Mesenchymal stem cell (in vitro differentiated cells and primary cell): ENCODE measurements at regions not wholly inside any gene's neighbourhood (a gene's known extent, or its start where the extent isn't known, plus 50 kb on each side); places are given as distances from the start of the nearest gene placed in this dataset.

ENCODE experiments used
- DNase-seq: peaks from one replicate; pipeline ENCODE4 v3.0.0-alpha.2; 2013
- H2AFZ ChIP-seq: one replicate; pipeline ENCODE4 v1.6.1; 2013; ENCODE audit warnings: low read depth, mild to moderate bottlenecking, control low read depth, inconsistent platforms, low read length, moderate library complexity
- H2AK5ac ChIP-seq: 2 replicates; pipeline ENCODE4 v1.6.1; 2013; ENCODE audit warnings: low read length, moderate library complexity, mild to moderate bottlenecking, inconsistent platforms; ENCODE audit not compliant: severe bottlenecking
- H2BK120ac ChIP-seq: one replicate; pipeline ENCODE4 v1.6.1; 2013; ENCODE audit warnings: low read depth, mild to moderate bottlenecking, inconsistent platforms, low read length, moderate library complexity
- H2BK12ac ChIP-seq, 2 experiments: one replicate each; pipeline ENCODE4 v1.6.1; 2013; ENCODE audit warnings: inconsistent platforms in 2 of 2, low read length in 2 of 2, mild to moderate bottlenecking in 2 of 2, moderate library complexity in 2 of 2, control low read depth in 1 of 2
- H2BK15ac ChIP-seq: one replicate; pipeline ENCODE4 v1.6.1; 2013; ENCODE audit warnings: mild to moderate bottlenecking, low read depth, inconsistent platforms; ENCODE audit not compliant: poor library complexity, severe bottlenecking
- H2BK5ac ChIP-seq: 2 replicates; pipeline ENCODE4 v1.6.1; 2013; ENCODE audit warnings: low read depth, mild to moderate bottlenecking, low read length, control low read depth, inconsistent platforms; ENCODE audit not compliant: poor library complexity, severe bottlenecking
- H3K14ac ChIP-seq, 2 experiments: one replicate each; pipeline ENCODE4 v1.6.1; 2013; ENCODE audit warnings: inconsistent platforms in 2 of 2, low read length in 2 of 2, control low read depth in 1 of 2, mild to moderate bottlenecking in 1 of 2, moderate library complexity in 1 of 2
- H3K18ac ChIP-seq, 2 experiments: one replicate each; pipeline ENCODE4 v1.6.1; 2013; ENCODE audit warnings: inconsistent platforms in 2 of 2, low read length in 2 of 2, control low read depth in 1 of 2, low read depth in 1 of 2, mild to moderate bottlenecking in 1 of 2
- H3K23ac ChIP-seq, 2 experiments: one replicate each; pipeline ENCODE4 v1.6.1; 2013; ENCODE audit warnings: inconsistent platforms in 2 of 2, low read length in 2 of 2, mild to moderate bottlenecking in 2 of 2, moderate library complexity in 2 of 2, control low read depth in 1 of 2
- H3K27ac ChIP-seq: 2 replicates; pipeline ENCODE4 v1.5.1; 2013; ENCODE audit warnings: mild to moderate bottlenecking, moderate library complexity, low read length, control low read depth, inconsistent platforms; ENCODE audit not compliant: poor library complexity, severe bottlenecking
- H3K27me3 ChIP-seq, 2 experiments: 2 replicates each; pipeline versions ENCODE4 v1.6.1 to v1.7.0; 2013; ENCODE audit warnings: low read length in 2 of 2, mild to moderate bottlenecking in 2 of 2, moderate library complexity in 2 of 2, control low read depth in 1 of 2, inconsistent platforms in 1 of 2; ENCODE audit not compliant: control insufficient read depth in 1 of 2, insufficient read depth in 1 of 2
- H3K36me3 ChIP-seq, 2 experiments: 2 replicates each; pipeline versions ENCODE4 v1.6.1 to v1.7.0; 2013; ENCODE audit warnings: low read length in 2 of 2, control low read depth in 1 of 2, inconsistent platforms in 1 of 2, low read depth in 1 of 2, mild to moderate bottlenecking in 1 of 2; ENCODE audit not compliant: insufficient read depth in 2 of 2, control insufficient read depth in 1 of 2
- H3K4ac ChIP-seq, 2 experiments: one replicate each; pipeline ENCODE4 v1.6.1; 2013; ENCODE audit warnings: inconsistent platforms in 2 of 2, low read length in 2 of 2, mild to moderate bottlenecking in 2 of 2, moderate library complexity in 2 of 2, control low read depth in 1 of 2, low read depth in 1 of 2
- H3K4me1 ChIP-seq: 2 replicates; pipeline ENCODE4 v1.6.1; 2013; ENCODE audit warnings: low read depth, low read length, control low read depth; ENCODE audit not compliant: control insufficient read depth, insufficient read depth
- H3K4me2 ChIP-seq: 2 replicates; pipeline ENCODE4 v1.6.1; 2013; ENCODE audit warnings: low read length, mild to moderate bottlenecking, inconsistent platforms; ENCODE audit not compliant: poor library complexity, severe bottlenecking
- H3K4me3 ChIP-seq, 2 experiments: 2 replicates each; pipeline versions ENCODE4 v1.5.1 to v1.7.0; 2013; ENCODE audit warnings: low read length in 2 of 2, mild to moderate bottlenecking in 2 of 2, control low read depth in 1 of 2, low read depth in 1 of 2; ENCODE audit not compliant: insufficient read depth in 1 of 2
- H3K79me1 ChIP-seq: replicated peaks from 2 replicates; pipeline ENCODE4 v1.6.1; 2013; ENCODE audit warnings: mild to moderate bottlenecking, control low read depth, low read length, inconsistent platforms; ENCODE audit not compliant: poor library complexity, severe bottlenecking
- H3K9ac ChIP-seq: 2 replicates; pipeline ENCODE4 v1.7.0; 2013; ENCODE audit warnings: mild to moderate bottlenecking, low read length, moderate library complexity
- H3K9me3 ChIP-seq: 2 replicates; pipeline ENCODE4 v1.7.0; 2013; ENCODE audit warnings: mild to moderate bottlenecking, low read length; ENCODE audit not compliant: control insufficient read depth
- H4K8ac ChIP-seq: one replicate; pipeline ENCODE4 v1.6.1; 2013; ENCODE audit warnings: inconsistent platforms, mild to moderate bottlenecking, low read length, moderate library complexity
- H4K91ac ChIP-seq: one replicate; pipeline ENCODE4 v1.6.1; 2013; ENCODE audit warnings: mild to moderate bottlenecking, low read length, inconsistent platforms
- WGBS: methylation state at CpG from one replicate; pipeline ENCODE4 v1.1.7; 2013; ENCODE audit warnings: mixed read lengths; 5-methylcytosine and 5-hydroxymethylcytosine counted together

DNA sequence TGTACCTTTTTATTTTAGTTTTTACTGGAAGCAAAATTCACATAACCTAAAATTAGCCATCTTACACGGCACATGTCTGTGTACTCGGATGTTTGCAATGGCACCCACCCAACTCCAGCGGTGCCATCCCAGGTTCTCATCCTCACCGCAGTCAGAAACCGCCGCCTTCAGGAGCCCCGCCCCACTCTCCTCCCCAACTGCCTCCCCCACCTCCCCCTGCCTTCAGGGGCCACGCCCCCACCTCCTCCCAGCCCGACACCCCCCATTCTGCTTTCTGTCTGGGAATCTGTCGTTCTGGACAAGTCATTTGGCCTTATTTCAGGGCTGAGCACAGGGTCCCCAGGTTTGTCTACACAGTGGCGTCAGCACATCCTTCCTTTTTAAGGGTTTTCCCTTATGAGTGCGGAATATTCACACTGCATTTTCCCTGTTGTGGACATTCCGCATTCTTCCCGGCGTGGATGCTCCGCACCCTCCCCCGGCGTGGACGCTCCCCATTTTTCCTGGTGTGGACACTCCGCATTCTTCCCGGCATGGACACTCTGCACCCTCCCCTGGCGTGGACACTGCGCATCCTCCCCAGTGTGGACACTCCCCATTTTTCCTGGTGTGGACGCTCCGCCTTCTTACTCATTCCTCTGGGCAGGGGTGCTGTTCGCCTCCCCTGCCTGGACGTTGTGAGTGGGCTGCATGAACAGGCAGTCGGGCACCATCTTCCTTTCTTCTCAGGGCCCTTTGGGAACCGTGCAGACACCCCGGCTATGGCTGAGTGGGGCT is 135.4 kb upstream of the NKX1-1 start:
- Histone ChIP-seq H3K9me3 (no peaks in the 10 kb centered on the region), H2AFZ (no peak overlapping the region), H2BK120ac (no peak overlapping the region), H2BK12ac (no peak overlapping the region), H3K27ac (no peak overlapping the region), H4K91ac (no peak overlapping the region), H3K9ac (no peak overlapping the region), H3K4me2 (no peak overlapping the region), H3K4ac (no peak overlapping the region), H2AK5ac (no peak overlapping the region), H3K4me3 (no peak overlapping the region), H3K36me3 (no peaks in the 10 kb centered on the region), H2BK5ac (no peak overlapping the region), H3K18ac (no peak overlapping the region), H2BK15ac (no peak overlapping the region), H3K4me1 (no peaks in the 10 kb centered on the region), H4K8ac (no peak overlapping the region), H3K14ac (no peak overlapping the region), H3K79me1 (no peaks in the 10 kb centered on the region), H3K23ac (no peak overlapping the region), H3K27me3 (peaks cover 3 to 52% of the 10 kb centered on the region in 2 experiments)
- WGBS = 84% methylated on average over 30 of the region's 30 CpGs
- DNase-seq = no peak

DNA sequence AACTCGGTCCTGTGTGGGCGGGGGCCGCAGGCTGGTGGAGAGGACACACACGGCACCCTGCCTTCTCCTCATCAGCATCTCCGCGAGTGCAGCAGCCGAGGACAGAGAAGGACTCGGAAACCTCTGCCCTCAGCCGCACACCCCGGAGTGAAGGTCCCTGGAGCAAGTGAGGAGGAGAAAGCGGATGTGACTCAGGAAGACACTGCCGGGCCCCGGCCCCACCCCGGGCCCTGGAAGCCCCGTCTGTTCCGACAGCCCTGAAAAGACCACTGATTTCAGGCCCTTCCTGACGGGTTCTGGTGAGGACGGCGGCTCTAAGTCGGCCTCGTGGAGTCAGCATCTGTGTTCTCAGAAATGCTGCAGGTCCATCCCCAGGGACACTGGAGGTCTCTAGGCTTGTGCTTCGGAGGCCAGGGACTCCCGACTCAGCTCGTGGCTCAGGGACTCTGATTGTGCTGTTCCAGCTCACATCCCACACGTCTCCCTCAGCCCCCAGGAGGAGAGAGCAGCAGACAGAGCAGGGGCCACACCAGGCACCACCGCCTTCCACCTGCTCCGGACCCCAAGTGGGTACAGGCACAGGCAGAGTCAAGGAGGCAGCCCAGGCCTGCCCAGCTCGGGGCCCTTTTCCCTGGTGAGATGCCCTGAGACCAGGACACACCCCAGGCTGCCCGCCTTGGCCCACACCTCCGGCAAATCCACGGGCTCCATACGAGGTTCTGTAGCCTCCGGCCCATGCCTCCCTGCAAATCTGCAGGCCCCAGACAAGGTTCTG is 134.5 kb upstream of the NKX1-1 start:
- H3K4me3 ChIP-seq = no peak overlapping the region
- H3K79me1 ChIP-seq = no peaks in the 10 kb centered on the region
- no peak overlapping the region for H2AK5ac ChIP-seq
- H3K14ac ChIP-seq = no peak overlapping the region
- no peaks in the 10 kb centered on the region for H3K4me1 ChIP-seq
- H2AFZ ChIP-seq = no peak overlapping the region
- H3K18ac ChIP-seq = no peak overlapping the region
- H3K4ac ChIP-seq = no peak overlapping the region
- no peaks in the 10 kb centered on the region for H3K9me3 ChIP-seq
- H2BK120ac ChIP-seq = no peak overlapping the region
- H4K91ac ChIP-seq = no peak overlapping the region
- WGBS = 79% methylated on average over 33 of the region's 33 CpGs
- peaks cover 3 to 54% of the 10 kb centered on the region in 2 experiments for H3K27me3 ChIP-seq
- H2BK5ac ChIP-seq = no peak overlapping the region
- H3K23ac ChIP-seq = no peak overlapping the region
- DNase-seq = no peak
- no peak overlapping the region for H2BK12ac ChIP-seq
- H3K4me2 ChIP-seq = no peak overlapping the region
- no peak overlapping the region for H4K8ac ChIP-seq
- H3K36me3 ChIP-seq = no peaks in the 10 kb centered on the region
- no peak overlapping the region for H3K27ac ChIP-seq
- H2BK15ac ChIP-seq = no peak overlapping the region
- no peak overlapping the region for H3K9ac ChIP-seq

DNA sequence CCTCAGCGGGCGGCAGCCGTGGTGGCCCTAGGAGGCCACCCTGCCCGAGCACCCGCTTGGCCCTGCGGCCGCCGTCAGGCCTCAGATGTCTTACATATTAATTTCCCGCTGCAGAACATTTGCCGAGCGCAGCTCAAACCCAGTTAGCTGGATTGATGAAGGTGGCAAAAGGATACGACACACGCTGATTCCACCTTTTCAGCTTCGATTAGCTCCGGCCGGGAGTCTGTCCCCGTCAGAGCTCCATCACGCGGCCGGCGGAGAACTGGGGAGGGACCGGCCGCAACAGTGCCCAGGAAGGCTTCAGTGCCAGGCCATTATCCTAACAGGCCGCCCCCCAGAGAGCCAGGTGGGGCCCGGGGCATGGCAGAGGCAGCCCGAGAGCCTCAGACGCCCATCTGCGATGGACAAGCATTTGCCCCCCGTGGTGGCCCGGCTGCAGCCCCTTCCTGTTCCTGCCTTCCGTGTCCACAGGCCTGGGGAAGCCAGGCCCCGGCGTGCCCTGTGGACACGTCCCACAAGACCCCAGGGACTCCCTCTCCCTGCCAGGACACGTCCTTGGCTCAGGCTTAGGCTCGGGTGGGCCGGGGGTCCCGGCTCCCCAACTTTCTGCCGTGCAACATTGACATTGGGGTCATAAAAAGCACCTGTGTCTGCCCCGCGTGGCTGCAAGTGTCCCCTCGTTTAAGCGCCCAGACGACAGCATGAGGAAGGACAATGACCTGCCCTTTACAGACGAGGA is 133.8 kb upstream of the NKX1-1 start:
- H4K91ac ChIP-seq = no peak overlapping the region
- H3K4me3 ChIP-seq = no peak overlapping the region
- no peak overlapping the region for H3K4me2 ChIP-seq
- H4K8ac ChIP-seq = no peak overlapping the region
- H3K27ac ChIP-seq = no peak overlapping the region
- H2AFZ ChIP-seq = no peak overlapping the region
- H3K18ac ChIP-seq = no peak overlapping the region
- H3K27me3 ChIP-seq = peaks cover 7 to 59% of the 10 kb centered on the region in 2 experiments
- H3K79me1 ChIP-seq = no peaks in the 10 kb centered on the region
- no peak overlapping the region for H2AK5ac ChIP-seq
- H2BK120ac ChIP-seq = no peak overlapping the region
- no peak overlapping the region for H3K14ac ChIP-seq
- no peak overlapping the region for H2BK15ac ChIP-seq
- no peak overlapping the region for H3K4ac ChIP-seq
- WGBS = 88% methylated on average over 45 of the region's 45 CpGs
- no peak overlapping the region for H2BK5ac ChIP-seq
- no peak overlapping the region for H3K9ac ChIP-seq
- no peaks in the 10 kb centered on the region for H3K36me3 ChIP-seq
- no peak overlapping the region for H2BK12ac ChIP-seq
- no peak overlapping the region for H3K23ac ChIP-seq
- H3K4me1 ChIP-seq = peaks cover 4% of the 10 kb centered on the region
- H3K9me3 ChIP-seq = no peaks in the 10 kb centered on the region
- DNase-seq = no peak
